Fibroblast of villous mesenchyme (primary cell): ENCODE measurements at regions not wholly inside any gene's neighbourhood (a gene's known extent, or its start where the extent isn't known, plus 50 kb on each side); places are given as distances from the start of the nearest gene placed in this dataset.
"Not testable (repeated sequence)": the region's sequence is repeated elsewhere in the genome, so short reads cannot be mapped to it uniquely, and the experiment has no call there.

Experiments used
- DNase-seq: peaks from one replicate; pipeline ENCODE4 v3.0.0-alpha.2; 2010; ENCODE audit warnings: low read depth
- H3K4me3 ChIP-seq: 2 replicates; pipeline ENCODE4 v1.5.1; 2011; ENCODE audit warnings: low read depth, mild to moderate bottlenecking, low read length
- TF ChIP-seq, protein P1 (sequence below): IDR thresholded peaks from 2 replicates; pipeline ENCODE4 v1.5.1; 2012; ENCODE audit warnings: low read depth, mild to moderate bottlenecking, low read length; ENCODE audit not compliant: insufficient read depth

DNA sequence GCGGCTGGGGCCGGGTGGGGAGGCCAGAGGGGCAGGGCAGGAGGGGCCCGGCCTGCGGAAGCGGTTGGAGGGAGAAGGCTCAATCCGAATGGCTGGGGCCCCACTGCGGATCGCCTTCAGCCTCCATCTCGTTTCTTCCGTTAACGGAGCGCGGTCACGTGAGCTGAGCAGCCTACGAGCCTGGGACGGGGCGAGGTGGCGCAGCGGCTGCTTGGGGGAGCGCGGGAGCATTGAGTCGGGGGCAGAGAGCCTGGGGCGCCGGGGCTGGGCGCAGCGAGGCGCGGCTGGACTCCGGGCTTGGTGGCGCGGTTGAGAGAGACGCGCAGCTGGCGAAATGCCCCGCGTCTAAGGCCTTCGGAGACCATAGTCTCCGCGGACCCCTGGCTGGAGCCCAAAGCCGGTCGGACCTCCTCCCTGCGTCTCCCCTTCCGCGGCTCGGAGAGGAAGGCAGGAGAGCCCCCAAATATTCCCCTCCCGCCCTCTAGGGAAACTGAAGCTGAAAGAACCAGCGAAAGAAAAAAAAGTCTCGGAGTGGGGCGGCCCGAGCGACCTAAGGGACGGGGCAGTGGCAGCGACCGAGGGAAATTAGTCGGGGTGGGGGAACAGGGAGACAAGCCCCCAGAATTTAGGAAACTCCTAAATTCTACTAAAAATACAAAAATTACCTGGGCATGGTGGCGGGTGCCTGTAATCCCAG, 94.7 kb upstream of the PLEKHM1 start:
- TF ChIP-seq, protein P1, sequence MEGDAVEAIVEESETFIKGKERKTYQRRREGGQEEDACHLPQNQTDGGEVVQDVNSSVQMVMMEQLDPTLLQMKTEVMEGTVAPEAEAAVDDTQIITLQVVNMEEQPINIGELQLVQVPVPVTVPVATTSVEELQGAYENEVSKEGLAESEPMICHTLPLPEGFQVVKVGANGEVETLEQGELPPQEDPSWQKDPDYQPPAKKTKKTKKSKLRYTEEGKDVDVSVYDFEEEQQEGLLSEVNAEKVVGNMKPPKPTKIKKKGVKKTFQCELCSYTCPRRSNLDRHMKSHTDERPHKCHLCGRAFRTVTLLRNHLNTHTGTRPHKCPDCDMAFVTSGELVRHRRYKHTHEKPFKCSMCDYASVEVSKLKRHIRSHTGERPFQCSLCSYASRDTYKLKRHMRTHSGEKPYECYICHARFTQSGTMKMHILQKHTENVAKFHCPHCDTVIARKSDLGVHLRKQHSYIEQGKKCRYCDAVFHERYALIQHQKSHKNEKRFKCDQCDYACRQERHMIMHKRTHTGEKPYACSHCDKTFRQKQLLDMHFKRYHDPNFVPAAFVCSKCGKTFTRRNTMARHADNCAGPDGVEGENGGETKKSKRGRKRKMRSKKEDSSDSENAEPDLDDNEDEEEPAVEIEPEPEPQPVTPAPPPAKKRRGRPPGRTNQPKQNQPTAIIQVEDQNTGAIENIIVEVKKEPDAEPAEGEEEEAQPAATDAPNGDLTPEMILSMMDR = peak; percentile 51
- peak; percentile 82 for DNase-seq

DNA sequence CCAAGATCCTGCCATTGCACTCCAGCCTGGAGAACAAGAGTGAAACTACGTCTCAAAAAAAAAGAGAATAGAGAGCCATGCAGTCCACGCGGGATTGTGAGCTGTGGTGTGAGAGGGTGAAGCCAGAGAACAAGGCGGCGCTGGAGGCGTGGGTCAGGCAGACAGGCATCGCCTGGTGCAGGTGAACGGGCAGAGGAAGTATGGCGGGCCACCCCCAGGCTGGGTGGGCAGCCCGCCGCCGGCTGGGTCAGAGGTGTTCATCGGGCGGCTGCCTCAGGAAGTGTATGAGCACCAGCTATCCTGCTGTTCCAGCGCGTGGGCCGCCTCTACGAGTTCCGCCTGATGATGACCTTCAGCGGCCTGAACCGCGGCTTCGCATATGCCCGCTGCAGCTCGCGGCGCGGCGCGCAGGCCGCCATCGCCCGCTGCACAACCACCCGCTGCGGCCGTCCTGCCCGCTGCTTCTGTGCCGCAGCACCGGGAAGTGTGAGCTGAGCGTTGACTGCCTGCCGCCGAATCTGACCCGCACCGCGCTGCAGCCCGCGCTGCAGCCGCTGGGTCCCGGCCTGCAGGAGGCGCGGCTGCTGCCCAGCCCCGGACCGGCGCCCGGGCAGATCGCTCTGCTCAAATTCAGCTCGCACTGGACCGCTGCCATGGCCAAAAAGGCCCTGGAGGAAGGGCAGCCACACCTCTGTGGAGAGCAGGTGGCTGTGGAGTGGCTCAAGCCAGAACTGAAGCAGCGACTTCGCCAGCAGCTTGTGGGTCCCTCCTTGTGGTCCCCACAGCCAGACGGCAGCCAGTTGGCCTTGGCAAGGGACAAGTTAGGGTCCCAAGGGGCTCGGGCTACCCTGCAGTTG, 95.5 kb upstream of the PLEKHM1 start:
- not testable (repeated sequence) for DNase-seq

More for the DNA sequence above, 94.7 kb upstream of the PLEKHM1 start:
- peak overlapping the region; percentile 91 for H3K4me3 ChIP-seq

DNA sequence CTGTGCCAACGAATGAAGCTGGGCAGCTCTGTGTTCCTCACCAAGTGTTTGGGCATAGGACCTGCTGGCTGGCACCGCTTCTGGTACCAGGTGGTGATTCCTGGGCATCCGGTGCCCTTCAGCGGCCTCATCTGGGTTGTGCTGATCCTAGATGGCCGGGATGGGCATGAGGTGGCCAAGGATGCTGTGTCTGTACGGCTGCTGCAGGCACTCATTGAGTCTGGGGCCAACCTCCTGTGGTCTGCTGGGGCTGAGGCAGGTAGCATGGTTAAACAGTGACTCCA, 96.1 kb upstream of the PLEKHM1 start:
- H3K4me3 ChIP-seq, DNase-seq: not testable (repeated sequence)

More for the DNA sequence above, 95.5 kb upstream of the PLEKHM1 start:
- peak overlapping the region; percentile 37 for H3K4me3 ChIP-seq

DNA sequence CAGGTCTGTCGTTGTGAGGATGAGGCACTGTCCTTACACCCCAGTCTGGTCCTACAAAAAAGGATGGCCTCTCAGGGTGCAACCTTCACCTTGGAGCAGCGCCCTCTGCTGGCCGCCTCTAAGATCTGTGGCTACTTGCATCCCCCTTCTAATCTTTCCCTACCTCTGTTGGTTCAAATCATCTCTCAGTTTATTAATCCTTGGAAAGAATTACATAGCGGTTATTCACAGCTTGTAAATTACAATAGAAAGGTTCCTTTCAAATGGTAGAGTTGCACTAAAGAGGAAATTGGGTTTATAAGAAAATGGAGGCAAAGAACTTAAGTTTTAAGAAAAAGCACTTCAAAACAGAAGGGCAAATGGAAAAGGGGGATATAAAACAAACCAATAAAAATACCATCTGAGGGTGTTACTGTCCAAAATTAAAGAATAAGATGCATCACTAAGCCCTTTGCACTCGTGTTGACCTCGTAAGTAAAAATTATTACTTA, 102.0 kb upstream of the PLEKHM1 start:
- H3K4me3 ChIP-seq = not testable (repeated sequence)
- TF ChIP-seq, protein P1 = peak; percentile 55
- peak; percentile 39 for DNase-seq

DNA sequence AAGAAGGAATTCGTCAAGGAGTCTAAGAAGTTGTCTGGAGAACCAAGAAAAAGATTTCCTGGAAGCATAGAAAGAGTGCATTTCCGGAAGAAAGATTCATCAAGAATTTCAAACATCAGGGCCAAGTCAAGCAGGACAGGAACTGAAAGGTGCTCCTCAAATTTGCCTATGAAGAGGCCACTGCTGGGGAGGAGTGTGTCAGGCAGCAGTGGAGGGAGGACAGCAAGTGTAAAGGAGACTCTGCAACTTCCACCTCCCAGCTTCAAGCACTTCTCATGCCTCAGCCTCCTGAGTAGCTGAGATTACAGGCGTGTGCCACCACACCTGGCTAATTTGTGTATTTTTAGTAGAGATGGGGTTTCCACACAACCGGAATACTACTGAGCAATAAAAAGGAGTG, 105.8 kb upstream of the PLEKHM1 start:
- not testable (repeated sequence) for DNase-seq, H3K4me3 ChIP-seq

DNA sequence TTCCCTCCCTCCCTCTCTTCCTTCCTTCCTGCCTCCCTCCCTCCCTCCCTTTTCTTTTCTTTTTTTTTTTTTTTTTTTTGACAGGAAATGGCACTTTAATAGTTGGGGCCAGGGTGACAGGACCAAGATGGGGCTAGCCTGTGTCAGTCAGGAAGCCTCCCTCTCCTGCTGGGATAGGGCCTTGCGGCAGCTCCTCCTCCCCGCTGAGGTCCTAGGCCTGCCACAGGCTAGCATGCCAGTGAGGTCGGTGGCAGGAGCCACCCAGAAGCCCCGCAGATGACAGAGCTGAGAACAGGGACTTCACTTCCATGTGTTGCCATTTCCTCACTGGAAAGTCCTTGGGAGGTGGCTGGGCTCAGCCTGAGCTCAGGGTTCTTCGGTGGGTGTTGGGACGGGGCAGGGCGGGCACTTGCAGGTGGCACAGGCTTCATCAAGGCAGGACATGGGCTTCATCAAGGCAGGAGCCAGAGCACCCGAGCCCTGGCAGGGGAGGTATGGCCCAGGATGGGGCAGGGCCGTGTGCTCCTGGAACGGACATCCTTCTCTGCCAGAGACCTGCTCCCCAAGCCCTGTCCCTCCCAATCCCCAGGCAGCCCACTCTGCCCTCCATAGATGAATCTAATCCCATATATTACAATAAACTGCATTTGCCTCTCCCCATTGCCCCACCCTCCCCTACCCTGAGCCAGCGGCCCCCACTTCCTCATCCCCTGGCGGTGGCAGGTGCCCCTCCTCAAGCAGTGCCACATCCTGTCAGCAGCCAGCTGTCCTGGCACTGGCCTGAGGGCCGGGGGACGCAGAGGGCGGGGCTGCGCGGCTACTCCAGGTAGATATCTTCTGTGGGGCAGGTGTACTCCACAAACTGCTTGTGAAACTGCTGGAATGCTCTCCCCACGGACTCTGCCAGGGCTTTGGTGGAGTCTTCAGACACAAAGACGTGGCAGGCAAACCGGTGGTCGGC, 109.8 kb upstream of the PLEKHM1 start:
- not testable (repeated sequence) for DNase-seq, H3K4me3 ChIP-seq

DNA sequence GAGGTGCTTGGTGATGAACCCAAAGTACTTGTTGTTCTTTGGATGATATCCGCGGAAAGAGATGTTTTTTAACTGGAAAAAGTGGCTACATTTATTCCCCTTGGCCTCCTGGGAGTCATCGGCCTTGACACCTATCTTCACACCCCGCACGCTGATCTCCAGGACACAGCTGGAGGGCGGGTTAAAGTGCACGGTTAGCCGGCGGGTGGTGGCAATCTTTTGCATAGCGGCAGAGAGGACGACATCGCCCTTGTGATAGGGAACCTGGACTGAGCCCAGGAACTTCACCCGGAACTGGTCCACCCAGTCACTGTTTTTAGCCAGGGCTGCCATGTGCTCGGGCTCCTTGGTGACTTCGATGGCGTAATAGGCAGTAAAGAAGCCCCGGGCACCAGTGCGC, 110.5 kb upstream of the PLEKHM1 start:
- not testable (repeated sequence) for H3K4me3 ChIP-seq, DNase-seq

DNA sequence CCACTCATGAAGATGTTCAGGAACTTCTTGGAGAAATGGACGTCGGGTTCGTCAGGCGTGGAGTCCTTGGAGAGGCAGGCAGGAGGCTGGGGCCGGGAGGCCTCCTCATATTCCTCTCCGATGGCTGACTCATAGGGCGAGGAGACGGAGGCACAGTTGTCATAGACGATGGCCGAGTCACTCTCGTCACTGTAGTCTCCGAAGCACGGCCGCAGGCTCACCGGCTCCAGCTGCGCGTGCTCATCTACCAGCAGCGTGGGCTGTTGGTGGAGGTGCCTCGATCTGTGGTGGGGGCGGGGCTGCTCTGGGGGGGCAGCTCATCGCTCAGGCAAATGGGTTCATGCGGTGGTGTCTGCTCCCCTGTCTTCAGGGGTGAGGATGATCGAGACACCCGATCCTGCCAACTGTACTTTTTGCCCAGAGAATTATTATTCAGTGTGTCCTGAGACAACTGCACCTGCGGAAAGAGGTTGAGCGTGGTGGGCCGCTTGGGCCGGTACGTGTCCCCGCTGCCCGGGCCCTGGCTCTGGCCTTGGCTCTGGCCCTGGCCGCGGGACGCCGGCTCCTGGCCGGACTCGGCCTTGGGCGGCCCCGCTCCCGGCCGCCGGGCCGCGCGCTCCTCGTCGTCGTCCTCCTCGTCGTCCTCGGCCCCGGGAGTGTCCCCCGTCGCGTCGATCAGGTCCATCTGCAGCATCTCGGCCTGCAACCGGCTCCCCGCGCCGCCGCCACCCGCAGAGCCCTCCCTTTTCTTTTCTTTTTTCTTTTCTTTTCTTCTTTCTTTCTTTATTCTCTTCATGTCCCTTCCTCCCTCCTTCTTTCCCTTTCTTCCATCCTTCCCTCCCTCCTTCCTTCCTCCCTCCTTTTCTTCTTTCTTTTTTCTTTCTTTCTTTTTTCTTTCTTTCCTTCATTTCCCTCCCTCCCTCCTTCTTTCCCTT, 111.4 kb upstream of the PLEKHM1 start:
- not testable (repeated sequence) for DNase-seq, H3K4me3 ChIP-seq

DNA sequence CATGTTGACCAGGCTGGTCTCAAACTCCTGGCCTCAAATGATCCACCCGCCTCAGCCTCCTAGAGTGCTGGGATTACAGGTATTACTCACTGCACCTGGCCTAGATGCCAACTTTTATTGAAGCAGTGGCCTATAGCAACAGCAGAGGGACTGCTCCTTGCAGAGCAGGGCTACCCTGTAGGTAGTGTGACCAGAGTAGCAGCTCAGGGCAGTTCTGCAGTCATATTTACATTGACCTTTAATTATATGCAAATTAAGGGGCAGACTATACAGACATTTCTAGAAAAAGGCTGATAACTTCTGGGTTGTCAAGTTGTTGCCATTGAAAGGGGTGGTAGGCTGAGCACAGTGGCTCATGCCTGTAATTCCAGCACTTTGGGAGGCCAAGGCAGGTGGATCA, 115.2 kb upstream of the PLEKHM1 start:
- H3K4me3 ChIP-seq, DNase-seq: not testable (repeated sequence)

DNA sequence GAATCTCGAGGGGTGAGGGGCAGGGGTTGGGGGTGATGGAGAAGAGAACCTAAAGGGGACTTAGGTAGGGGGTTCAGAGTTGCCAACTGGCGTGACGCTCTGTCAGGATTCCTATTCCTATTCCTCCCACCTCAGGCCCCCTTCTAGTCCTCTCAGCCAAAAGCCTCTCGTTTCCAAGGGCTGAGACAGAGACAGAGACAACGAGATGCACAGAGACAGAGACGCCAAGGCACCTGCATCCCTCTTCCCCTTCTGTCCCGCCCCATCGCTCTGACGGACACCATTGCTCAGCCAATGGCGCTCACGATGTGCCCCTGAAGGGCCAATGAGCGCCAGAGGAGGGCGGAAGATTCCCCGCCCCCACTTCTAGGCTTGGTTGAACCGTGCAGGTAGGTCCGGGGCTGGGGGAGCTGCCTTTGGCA, 129.5 kb upstream of the PLEKHM1 start:
- H3K4me3 ChIP-seq = peak overlapping the region; percentile 27
- DNase-seq = not testable (repeated sequence)

DNA sequence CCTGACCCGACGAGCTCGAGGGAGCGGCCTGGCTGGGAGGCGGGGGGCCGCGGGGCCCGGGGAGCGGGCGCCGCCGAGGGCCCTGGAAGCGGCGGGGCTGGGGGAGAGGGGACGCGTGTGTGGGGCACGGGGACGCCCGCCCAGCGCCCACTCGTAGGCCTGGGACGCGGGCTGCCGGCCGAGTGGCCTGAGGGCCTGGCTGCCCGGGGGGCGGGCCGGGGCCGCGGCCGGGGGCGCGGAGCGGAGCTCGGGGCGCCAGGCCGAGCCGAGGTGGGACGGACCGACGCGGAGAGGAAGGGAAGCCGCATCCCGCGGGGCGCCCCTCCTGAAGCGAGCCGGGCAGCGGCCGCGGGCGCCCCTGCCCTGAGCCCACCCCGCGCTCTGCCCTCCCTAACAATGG, 129.9 kb upstream of the PLEKHM1 start:
- H3K4me3 ChIP-seq = peak overlapping the region; percentile 54

DNA sequence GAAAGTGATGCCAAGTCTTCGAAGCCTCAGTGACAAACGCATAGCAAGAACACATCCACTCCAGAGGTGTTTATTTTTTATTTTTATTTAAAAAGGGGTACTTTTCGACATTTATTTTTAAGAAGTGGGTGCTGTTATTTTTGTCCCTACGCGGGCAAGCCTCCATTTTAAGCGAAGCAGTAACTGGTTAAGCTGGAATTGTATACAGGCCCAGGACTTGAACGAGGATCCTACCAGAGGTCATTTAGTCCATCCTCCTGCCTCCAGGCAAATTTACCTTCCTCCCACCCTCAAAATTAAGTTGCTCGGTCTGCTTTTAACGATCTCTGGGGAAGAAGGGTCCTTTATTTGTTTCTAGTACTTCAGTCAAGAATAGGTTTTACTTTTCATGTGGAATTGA, 130.6 kb upstream of the PLEKHM1 start:
- peak overlapping the region; percentile 47 for H3K4me3 ChIP-seq

More for the DNA sequence above, 129.9 kb upstream of the PLEKHM1 start:
- not testable (repeated sequence) for DNase-seq

DNA sequence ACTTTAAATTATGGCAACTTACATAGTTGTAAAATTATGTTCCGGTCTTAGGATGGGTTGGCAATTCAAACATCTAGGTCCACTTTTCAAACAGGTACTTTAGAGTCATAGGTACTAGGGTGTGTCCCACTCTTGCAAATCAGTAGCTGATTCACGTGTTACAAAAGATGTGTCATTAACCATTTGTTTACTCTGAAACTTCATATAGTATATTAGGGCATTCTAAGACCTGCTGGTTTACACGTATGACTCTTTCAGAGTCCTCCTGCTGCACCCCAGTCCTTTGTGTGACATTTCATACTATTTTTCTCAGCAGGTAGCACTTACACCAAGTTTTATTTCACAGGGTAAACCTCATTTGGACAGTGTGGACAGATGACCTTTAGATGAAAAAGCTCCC, 131.8 kb upstream of the PLEKHM1 start:
- not testable (repeated sequence) for H3K4me3 ChIP-seq, DNase-seq

More for the DNA sequence above, 130.6 kb upstream of the PLEKHM1 start:
- not testable (repeated sequence) for DNase-seq
